ENCODE measurements at regions not wholly inside any gene's neighbourhood (a gene's known extent, or its start where the extent isn't known, plus 50 kb on each side); places are given as distances from the start of the nearest gene placed in this dataset.

DNA sequence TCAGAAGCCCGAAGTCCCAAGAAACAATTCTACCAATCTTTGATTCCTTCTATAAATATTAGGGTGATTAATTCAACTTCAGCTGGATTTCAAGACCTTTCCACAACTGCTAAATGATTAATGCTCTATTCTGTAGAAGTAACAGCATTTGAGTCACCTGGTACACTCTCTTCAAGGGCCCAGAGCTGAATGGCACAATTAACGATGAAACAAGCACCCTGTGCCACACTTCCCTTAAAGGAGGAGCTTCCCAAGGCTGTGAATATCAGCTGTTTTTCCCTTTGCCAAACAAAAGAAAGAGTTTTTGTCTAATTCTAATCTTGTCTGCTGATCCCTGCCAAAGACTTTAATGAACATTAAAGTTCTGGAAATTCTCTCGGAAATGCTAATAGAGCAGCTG is 56.0 kb downstream of the BOD1L2 start:
- TF ChIP-seq, protein P1, sequence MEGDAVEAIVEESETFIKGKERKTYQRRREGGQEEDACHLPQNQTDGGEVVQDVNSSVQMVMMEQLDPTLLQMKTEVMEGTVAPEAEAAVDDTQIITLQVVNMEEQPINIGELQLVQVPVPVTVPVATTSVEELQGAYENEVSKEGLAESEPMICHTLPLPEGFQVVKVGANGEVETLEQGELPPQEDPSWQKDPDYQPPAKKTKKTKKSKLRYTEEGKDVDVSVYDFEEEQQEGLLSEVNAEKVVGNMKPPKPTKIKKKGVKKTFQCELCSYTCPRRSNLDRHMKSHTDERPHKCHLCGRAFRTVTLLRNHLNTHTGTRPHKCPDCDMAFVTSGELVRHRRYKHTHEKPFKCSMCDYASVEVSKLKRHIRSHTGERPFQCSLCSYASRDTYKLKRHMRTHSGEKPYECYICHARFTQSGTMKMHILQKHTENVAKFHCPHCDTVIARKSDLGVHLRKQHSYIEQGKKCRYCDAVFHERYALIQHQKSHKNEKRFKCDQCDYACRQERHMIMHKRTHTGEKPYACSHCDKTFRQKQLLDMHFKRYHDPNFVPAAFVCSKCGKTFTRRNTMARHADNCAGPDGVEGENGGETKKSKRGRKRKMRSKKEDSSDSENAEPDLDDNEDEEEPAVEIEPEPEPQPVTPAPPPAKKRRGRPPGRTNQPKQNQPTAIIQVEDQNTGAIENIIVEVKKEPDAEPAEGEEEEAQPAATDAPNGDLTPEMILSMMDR (IDR thresholded peaks at IDR 0.05), result no peak
- TF ChIP-seq POLR2A (IDR thresholded peaks at IDR 0.05), result no peak

Measured in body of pancreas (tissue), 4 donors.